Loucy (cell line): ENCODE measurements at regions not wholly inside any gene's neighbourhood (a gene's known extent, or its start where the extent isn't known, plus 50 kb on each side); places are given as distances from the start of the nearest gene placed in this dataset.

Source experiments
- H2AFZ ChIP-seq: fragments of 200-600 bp; sonication (generic); 2 replicates; pipeline ENCODE4 v1.6.0; 2016; ENCODE audit warnings: antibody characterized with exemption, mild to moderate bottlenecking, low read length, moderate library complexity
- H3F3A ChIP-seq: fragments of 200-600 bp; 2 replicates; pipeline ENCODE4 v1.6.0; 2016; ENCODE audit warnings: antibody characterized with exemption, low read depth, mild to moderate bottlenecking
- H3K27me3 ChIP-seq: fragments of 200-600 bp; sonication (generic); 2 replicates; pipeline ENCODE4 v1.6.1; 2014; ENCODE audit warnings: low read length, mild to moderate bottlenecking; ENCODE audit not compliant: insufficient read depth, poor library complexity, severe bottlenecking
- H3K36me3 ChIP-seq: fragments of 200-600 bp; sonication (generic); 2 replicates; pipeline ENCODE4 v1.6.1; 2016; ENCODE audit warnings: low read length; ENCODE audit not compliant: insufficient read depth
- H3K4me1 ChIP-seq: fragments of 200-600 bp; sonication (generic); 2 replicates; pipeline ENCODE4 v1.5.1; 2014; ENCODE audit warnings: low read length, mild to moderate bottlenecking; ENCODE audit not compliant: insufficient read depth, poor library complexity, severe bottlenecking
- H3K4me2 ChIP-seq: fragments of 200-600 bp; sonication (generic); 2 replicates; pipeline ENCODE4 v1.6.0; 2014; ENCODE audit warnings: antibody characterized with exemption, low read length, low read depth, mild to moderate bottlenecking; ENCODE audit not compliant: poor library complexity, severe bottlenecking
- H3K4me3 ChIP-seq: fragments of 200-600 bp; sonication (generic); 2 replicates; pipeline ENCODE4 v1.5.1; 2014; ENCODE audit warnings: low read length, mild to moderate bottlenecking, mixed read lengths; ENCODE audit not compliant: poor library complexity, severe bottlenecking
- H3K79me2 ChIP-seq: fragments of 200-600 bp; sonication (generic); 2 replicates; pipeline ENCODE4 v1.6.1; 2014; ENCODE audit warnings: low read length; ENCODE audit not compliant: insufficient read depth
- H3K9ac ChIP-seq: fragments of 200-600 bp; sonication (generic); 2 replicates; pipeline ENCODE4 v1.6.0; 2014; ENCODE audit warnings: mild to moderate bottlenecking, low read depth, low read length, moderate library complexity; ENCODE audit not compliant: poor library complexity, severe bottlenecking
- H3K9me2 ChIP-seq: fragments of 200-600 bp; sonication (generic); replicated peaks from 2 replicates; pipeline ENCODE4 v1.6.1; 2016; ENCODE audit warnings: low read depth, low read length, mixed read lengths
- H3K9me3 ChIP-seq: fragments of 200-600 bp; sonication (generic); 2 replicates; pipeline ENCODE4 v1.6.1; 2014; ENCODE audit warnings: mild to moderate bottlenecking, antibody characterized with exemption, low read length, low read depth; ENCODE audit not compliant: insufficient read depth
- H4K20me1 ChIP-seq: fragments of 200-600 bp; sonication (generic); 2 replicates; pipeline ENCODE4 v1.6.0; 2014; ENCODE audit warnings: antibody characterized with exemption, low read length, mild to moderate bottlenecking; ENCODE audit not compliant: insufficient read depth, poor library complexity, severe bottlenecking
- CTCF ChIP-seq: fragments of 200-600 bp; sonication (generic); conservative IDR thresholded peaks from 2 replicates; pipeline ENCODE4 v1.5.1; 2014; ENCODE audit warnings: mild to moderate bottlenecking, antibody characterized with exemption, low read length
- EZH2phosphoT487 ChIP-seq: fragments of 200-600 bp; IDR thresholded peaks from 2 replicates; pipeline ENCODE4 v1.6.1; 2018; ENCODE audit warnings: antibody characterized with exemption, mild to moderate bottlenecking, moderate library complexity, borderline replicate concordance

- no peaks in the 10 kb centered on the region for H3K9me3 ChIP-seq
- no peak overlapping the region for H3K4me3 ChIP-seq
- no peaks in the 10 kb centered on the region for H3K79me2 ChIP-seq
- H3K9ac ChIP-seq = no peak overlapping the region
- H3K4me1 ChIP-seq = peaks cover 3% of the 10 kb centered on the region
- no peaks in the 10 kb centered on the region for H3K36me3 ChIP-seq
- no peaks in the 10 kb centered on the region for H3K27me3 ChIP-seq
- H3K9me2 ChIP-seq = no peaks in the 10 kb centered on the region
- no peaks in the 10 kb centered on the region for H4K20me1 ChIP-seq
- H3K4me2 ChIP-seq = no peak overlapping the region
- TF ChIP-seq CTCF (no peak), EZH2phosphoT487 (no peak)
- H3F3A ChIP-seq = no peaks in the 10 kb centered on the region
- no peak overlapping the region for H2AFZ ChIP-seq
Observed at GRCh38 chr4:111636961-111637585, 508.2 kb upstream of the FAM241A start.

- no peak overlapping the region for H3K4me2 ChIP-seq
- no peak for TF ChIP-seq EZH2phosphoT487
- TF ChIP-seq CTCF = no peak
- H3K79me2 ChIP-seq = no peaks in the 10 kb centered on the region
- H4K20me1 ChIP-seq = no peaks in the 10 kb centered on the region
- peaks cover 3% of the 10 kb centered on the region for H3K4me1 ChIP-seq
- no peaks in the 10 kb centered on the region for H3F3A ChIP-seq
- no peaks in the 10 kb centered on the region for H3K27me3 ChIP-seq
- no peak overlapping the region for H2AFZ ChIP-seq
- H3K9me2 ChIP-seq = no peaks in the 10 kb centered on the region
- no peaks in the 10 kb centered on the region for H3K9me3 ChIP-seq
- H3K36me3 ChIP-seq = no peaks in the 10 kb centered on the region
- no peak overlapping the region for H3K4me3 ChIP-seq
- H3K9ac ChIP-seq = no peak overlapping the region
Observed at GRCh38 chr4:111639120-111639690, 506.0 kb upstream of the FAM241A start.

DNA sequence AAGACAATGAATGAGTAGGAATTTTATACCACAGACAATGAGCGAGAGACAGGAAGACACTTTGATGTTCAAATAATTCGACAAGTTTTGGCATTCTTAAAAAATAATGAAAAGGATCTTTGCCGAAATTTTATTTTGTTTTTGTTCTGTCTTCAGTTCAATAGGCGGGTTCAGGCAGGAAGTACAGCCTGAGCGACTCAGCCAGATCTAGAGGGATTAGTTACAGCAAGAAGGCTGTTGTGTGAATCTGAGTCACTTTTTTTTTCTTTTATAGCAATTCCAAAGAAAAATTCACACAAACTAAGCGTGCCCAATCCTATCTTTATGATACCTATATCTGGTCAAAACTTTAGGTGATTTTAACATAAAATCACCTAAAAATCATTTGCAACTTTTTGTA is 505.4 kb upstream of the FAM241A start:
- no peak overlapping the region for H3K4me3 ChIP-seq

More for the DNA sequence above, 505.4 kb upstream of the FAM241A start:
- no peak overlapping the region for H2AFZ ChIP-seq
- H3K36me3 ChIP-seq = no peaks in the 10 kb centered on the region
- H3K4me2 ChIP-seq = no peak overlapping the region
- H3F3A ChIP-seq = no peaks in the 10 kb centered on the region
- no peaks in the 10 kb centered on the region for H3K79me2 ChIP-seq
- no peaks in the 10 kb centered on the region for H4K20me1 ChIP-seq
- H3K9ac ChIP-seq = no peak overlapping the region
- no peaks in the 10 kb centered on the region for H3K4me1 ChIP-seq
- no peaks in the 10 kb centered on the region for H3K9me3 ChIP-seq
- TF ChIP-seq CTCF (no peak), EZH2phosphoT487 (no peak)
- no peaks in the 10 kb centered on the region for H3K27me3 ChIP-seq
- no peaks in the 10 kb centered on the region for H3K9me2 ChIP-seq
